ENCODE measurements at regions not wholly inside any gene's neighbourhood (a gene's known extent, or its start where the extent isn't known, plus 50 kb on each side); places are given as distances from the start of the nearest gene placed in this dataset.
"Not testable (repeated sequence)": the region's sequence is repeated elsewhere in the genome, so short reads cannot be mapped to it uniquely, and the experiment has no call there.

- DNase-seq = no peak
Observed at GRCh38 chr6:165842281-165842936, 179.4 kb upstream of the PDE10A start.

- DNase-seq = no peak
Observed at GRCh38 chr6:165841153-165841558, 178.1 kb upstream of the PDE10A start.

- DNase-seq = no peak
Observed at GRCh38 chr6:165837948-165838745, 175.1 kb upstream of the PDE10A start.

- DNase-seq = not testable (repeated sequence)
Observed at GRCh38 chr6:165836648-165837047, 173.6 kb upstream of the PDE10A start.

GRCh38 chr6:165835410-165835851 is 172.4 kb upstream of the PDE10A start:
- DNase-seq = no peak

- DNase-seq = no peak
Observed at GRCh38 chr6:165834613-165835259, 171.7 kb upstream of the PDE10A start.

- no peak for DNase-seq
Observed at GRCh38 chr6:165833355-165833754, 170.3 kb upstream of the PDE10A start.

- DNase-seq = no peak
Observed at GRCh38 chr6:165831812-165832510, 168.9 kb upstream of the PDE10A start.

GRCh38 chr6:165830761-165831160 is 167.7 kb upstream of the PDE10A start:
- no peak for DNase-seq

- no peak for DNase-seq
Observed at GRCh38 chr6:165829376-165829775, 166.3 kb upstream of the PDE10A start.

- DNase-seq = no peak
Observed at GRCh38 chr6:165827190-165827518, 164.1 kb upstream of the PDE10A start.

GRCh38 chr6:165826487-165827189 is 163.6 kb upstream of the PDE10A start:
- no peak for DNase-seq

- no peak for DNase-seq
Observed at GRCh38 chr6:165825256-165825815, 162.3 kb upstream of the PDE10A start.

GRCh38 chr6:165823609-165824326 is 160.7 kb upstream of the PDE10A start:
- no peak for DNase-seq

GRCh38 chr6:165822501-165822900 is 159.5 kb upstream of the PDE10A start:
- DNase-seq = no peak

GRCh38 chr6:165821754-165822153 is 158.7 kb upstream of the PDE10A start:
- DNase-seq = no peak

- no peak for DNase-seq
Observed at GRCh38 chr6:165820934-165821333, 157.9 kb upstream of the PDE10A start.

- no peak for DNase-seq
Observed at GRCh38 chr6:165820407-165820806, 157.4 kb upstream of the PDE10A start.

- no peak for DNase-seq
Observed at GRCh38 chr6:165819394-165819793, 156.4 kb upstream of the PDE10A start.

GRCh38 chr6:165818200-165818599 is 155.2 kb upstream of the PDE10A start:
- no peak for DNase-seq

- DNase-seq = no peak
Observed at GRCh38 chr6:165817771-165818170, 154.7 kb upstream of the PDE10A start.

GRCh38 chr6:165817148-165817547 is 154.1 kb upstream of the PDE10A start:
- no peak for DNase-seq
